Osteocyte (in vitro differentiated cells): ENCODE measurements at regions not wholly inside any gene's neighbourhood (a gene's known extent, or its start where the extent isn't known, plus 50 kb on each side); places are given as distances from the start of the nearest gene placed in this dataset.

Experiments used
- DNase-seq: peaks from one replicate; pipeline ENCODE4 v3.0.0; 2021; ENCODE audit warnings: mixed read lengths; ENCODE audit not compliant: unreplicated experiment; ENCODE audit errors: extremely low spot score
- H3K27ac Mint-ChIP-seq: one replicate; pipeline ENCODE4 v1.8.0; 2021; ENCODE audit warnings: mild to moderate bottlenecking, mixed read lengths; ENCODE audit not compliant: unreplicated experiment
- H3K27me3 Mint-ChIP-seq: one replicate; pipeline ENCODE4 v1.8.0; 2021; ENCODE audit warnings: mixed read lengths; ENCODE audit not compliant: unreplicated experiment
- H3K36me3 Mint-ChIP-seq: one replicate; pipeline ENCODE4 v1.8.0; 2021; ENCODE audit warnings: mixed read lengths; ENCODE audit not compliant: unreplicated experiment
- H3K4me1 Mint-ChIP-seq: one replicate; pipeline ENCODE4 v1.8.0; 2021; ENCODE audit warnings: mixed read lengths; ENCODE audit not compliant: unreplicated experiment
- H3K4me3 Mint-ChIP-seq: one replicate; pipeline ENCODE4 v1.8.0; 2021; ENCODE audit warnings: mild to moderate bottlenecking, moderate library complexity, mixed read lengths; ENCODE audit not compliant: unreplicated experiment
- H3K9me3 Mint-ChIP-seq: one replicate; pipeline ENCODE4 v1.8.0; 2021; ENCODE audit warnings: mixed read lengths; ENCODE audit not compliant: unreplicated experiment
- CTCF ChIP-seq: fragments of 200-600 bp; sonication (generic); IDR thresholded peaks from 2 replicates; pipeline ENCODE4 v1.5.0; 2021; ENCODE audit warnings: antibody characterized with exemption, mild to moderate bottlenecking, moderate library complexity

GRCh38 chr16:73569266-73569980 is 521.5 kb upstream of the ZFHX3 start:
- Mint-ChIP-seq H3K36me3 (no peaks in the 10 kb centered on the region), H3K9me3 (no peaks in the 10 kb centered on the region), H3K4me1 (peaks cover 6% of the 10 kb centered on the region), H3K27me3 (peaks cover 34% of the 10 kb centered on the region), H3K27ac (no peak overlapping the region), H3K4me3 (no peak overlapping the region)
- no peak for TF ChIP-seq CTCF
- no peak for DNase-seq

- H3K36me3 Mint-ChIP-seq = no peaks in the 10 kb centered on the region
- H3K9me3 Mint-ChIP-seq = no peaks in the 10 kb centered on the region
- DNase-seq = no peak
- no peak for TF ChIP-seq CTCF
- peaks cover 6% of the 10 kb centered on the region for H3K4me1 Mint-ChIP-seq
- peaks cover 29% of the 10 kb centered on the region for H3K27me3 Mint-ChIP-seq
- no peak overlapping the region for H3K27ac Mint-ChIP-seq
- no peak overlapping the region for H3K4me3 Mint-ChIP-seq
Measured at GRCh38 chr16:73568769-73569168, 520.8 kb upstream of the ZFHX3 start.

GRCh38 chr16:73565925-73566324 is 518.0 kb upstream of the ZFHX3 start:
- Mint-ChIP-seq H3K4me1 (no peaks in the 10 kb centered on the region), H3K27me3 (peaks cover 29% of the 10 kb centered on the region), H3K36me3 (no peaks in the 10 kb centered on the region), H3K27ac (no peak overlapping the region), H3K9me3 (no peaks in the 10 kb centered on the region), H3K4me3 (no peak overlapping the region)
- TF ChIP-seq CTCF = no peak
- DNase-seq = no peak

GRCh38 chr16:73565263-73565662 is 517.3 kb upstream of the ZFHX3 start:
- Mint-ChIP-seq H3K4me3 (no peak overlapping the region), H3K27me3 (peaks cover 29% of the 10 kb centered on the region), H3K36me3 (no peaks in the 10 kb centered on the region), H3K4me1 (no peaks in the 10 kb centered on the region), H3K27ac (no peak overlapping the region), H3K9me3 (no peaks in the 10 kb centered on the region)
- no peak for DNase-seq
- TF ChIP-seq CTCF = peak; percentile 14

DNA sequence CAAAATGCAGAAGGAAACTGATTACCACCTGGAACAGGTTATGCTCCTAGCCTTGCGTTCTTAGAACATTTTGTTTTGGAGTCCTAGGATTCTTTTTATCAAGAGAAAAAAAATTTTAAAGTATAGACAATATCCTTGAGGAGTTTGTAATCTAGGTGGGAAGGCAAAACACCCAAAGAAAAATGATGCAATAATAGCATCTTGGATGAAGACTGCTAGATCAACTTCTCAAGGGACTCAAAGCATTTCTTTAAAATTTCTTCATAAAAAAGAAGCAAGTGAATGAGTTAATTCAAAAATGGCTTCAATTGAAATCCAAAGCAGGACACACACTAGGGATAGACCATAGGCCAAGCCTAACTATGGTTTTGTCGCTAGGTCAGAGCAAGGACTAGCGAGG is 515.8 kb upstream of the ZFHX3 start:
- Mint-ChIP-seq H3K4me1 (no peaks in the 10 kb centered on the region), H3K27me3 (peaks cover 14% of the 10 kb centered on the region), H3K36me3 (no peaks in the 10 kb centered on the region), H3K27ac (no peak overlapping the region), H3K9me3 (no peaks in the 10 kb centered on the region), H3K4me3 (no peak overlapping the region)
- DNase-seq = no peak
- no peak for TF ChIP-seq CTCF
